ENCODE measurements at regions not wholly inside any gene's neighbourhood (a gene's known extent, or its start where the extent isn't known, plus 50 kb on each side); places are given as distances from the start of the nearest gene placed in this dataset.

- H3K4me1 ChIP-seq, result no peaks in the 10 kb centered on the region
- TF ChIP-seq POLR2A (IDR thresholded peaks at IDR 0.05) (no peak), POLR2AphosphoS5 (IDR thresholded peaks at IDR 0.05) (no peak), EP300 (IDR thresholded peaks at IDR 0.05) (no peak)
- TF ChIP-seq, protein P1, sequence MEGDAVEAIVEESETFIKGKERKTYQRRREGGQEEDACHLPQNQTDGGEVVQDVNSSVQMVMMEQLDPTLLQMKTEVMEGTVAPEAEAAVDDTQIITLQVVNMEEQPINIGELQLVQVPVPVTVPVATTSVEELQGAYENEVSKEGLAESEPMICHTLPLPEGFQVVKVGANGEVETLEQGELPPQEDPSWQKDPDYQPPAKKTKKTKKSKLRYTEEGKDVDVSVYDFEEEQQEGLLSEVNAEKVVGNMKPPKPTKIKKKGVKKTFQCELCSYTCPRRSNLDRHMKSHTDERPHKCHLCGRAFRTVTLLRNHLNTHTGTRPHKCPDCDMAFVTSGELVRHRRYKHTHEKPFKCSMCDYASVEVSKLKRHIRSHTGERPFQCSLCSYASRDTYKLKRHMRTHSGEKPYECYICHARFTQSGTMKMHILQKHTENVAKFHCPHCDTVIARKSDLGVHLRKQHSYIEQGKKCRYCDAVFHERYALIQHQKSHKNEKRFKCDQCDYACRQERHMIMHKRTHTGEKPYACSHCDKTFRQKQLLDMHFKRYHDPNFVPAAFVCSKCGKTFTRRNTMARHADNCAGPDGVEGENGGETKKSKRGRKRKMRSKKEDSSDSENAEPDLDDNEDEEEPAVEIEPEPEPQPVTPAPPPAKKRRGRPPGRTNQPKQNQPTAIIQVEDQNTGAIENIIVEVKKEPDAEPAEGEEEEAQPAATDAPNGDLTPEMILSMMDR (IDR thresholded peaks at IDR 0.05), result no peak
- intact Hi-C loops (cut with DNase I; ENCODE audit: low total_unique reads), result no loop called here
- no peaks in the 10 kb centered on the region for H3K36me3 ChIP-seq
- 92 to 96% (median 93%) methylated on average over 8 of the region's 8 CpGs for WGBS, 5 donors
- peaks cover 0 to 4% (median 0%) of the 10 kb centered on the region in 4 donors for H3K9me3 ChIP-seq
- no peaks in the 10 kb centered on the region for H3K27me3 ChIP-seq
- no peak for DNase-seq
- no peak overlapping the region for H3K4me3 ChIP-seq
- no peak overlapping the region for H3K27ac ChIP-seq
Observed at GRCh38 chr2:9078405-9078804, 74.9 kb upstream of the MBOAT2 start.

GRCh38 chr2:9077691-9078090 lies 74.2 kb upstream of the MBOAT2 start:
- Histone ChIP-seq H3K27ac (no peak overlapping the region), H3K4me1 (no peaks in the 10 kb centered on the region), H3K36me3 (no peaks in the 10 kb centered on the region), H3K9me3 (peaks cover 0 to 4% (median 0%) of the 10 kb centered on the region in 4 donors), H3K27me3 (no peaks in the 10 kb centered on the region), H3K4me3 (no peak overlapping the region)
- no peak for TF ChIP-seq POLR2A (IDR thresholded peaks at IDR 0.05)
- TF ChIP-seq, protein P1 (IDR thresholded peaks at IDR 0.05), result no peak
- TF ChIP-seq EP300 (IDR thresholded peaks at IDR 0.05), result no peak
- no peak for TF ChIP-seq POLR2AphosphoS5 (IDR thresholded peaks at IDR 0.05)
- intact Hi-C loops (cut with DNase I; ENCODE audit: low total_unique reads), result no loop called here
- no peak for DNase-seq
- WGBS, 5 donors, result 78 to 87% (median 84%) methylated on average over 2 of the region's 2 CpGs

DNA sequence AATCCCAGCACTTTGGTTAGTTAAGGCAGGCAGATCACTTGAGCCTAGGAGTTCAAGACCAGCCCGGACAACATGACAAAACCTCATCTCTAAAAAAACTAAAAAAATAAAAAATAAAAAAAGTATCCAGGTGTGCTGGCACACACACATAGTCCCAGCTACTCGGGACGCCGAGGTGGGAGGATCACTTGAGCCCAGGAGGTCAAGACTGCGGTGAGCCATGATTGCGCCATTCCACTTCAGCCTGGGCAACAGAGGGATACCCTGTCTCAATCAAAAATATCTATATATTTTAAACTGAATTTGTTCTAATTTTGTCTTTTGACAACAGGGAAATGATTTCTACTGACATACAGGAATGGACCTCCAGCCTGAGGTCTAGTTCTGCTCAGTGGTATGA lies 73.3 kb upstream of the MBOAT2 start:
- intact Hi-C loops (cut with DNase I; ENCODE audit: low total_unique reads), result no loop called here
- DNase-seq, result no peak
- TF ChIP-seq POLR2A (IDR thresholded peaks at IDR 0.05) (no peak), POLR2AphosphoS5 (IDR thresholded peaks at IDR 0.05) (no peak), EP300 (IDR thresholded peaks at IDR 0.05) (no peak)
- TF ChIP-seq, protein P1 (IDR thresholded peaks at IDR 0.05), result no peak
- Histone ChIP-seq H3K9me3 (peaks cover 0 to 4% (median 0%) of the 10 kb centered on the region in 4 donors), H3K4me1 (no peaks in the 10 kb centered on the region), H3K4me3 (no peak overlapping the region), H3K36me3 (no peaks in the 10 kb centered on the region), H3K27ac (no peak overlapping the region), H3K27me3 (no peaks in the 10 kb centered on the region)
- 93 to 96% (median 95%) methylated on average over 6 of the region's 6 CpGs for WGBS, 5 donors

DNA sequence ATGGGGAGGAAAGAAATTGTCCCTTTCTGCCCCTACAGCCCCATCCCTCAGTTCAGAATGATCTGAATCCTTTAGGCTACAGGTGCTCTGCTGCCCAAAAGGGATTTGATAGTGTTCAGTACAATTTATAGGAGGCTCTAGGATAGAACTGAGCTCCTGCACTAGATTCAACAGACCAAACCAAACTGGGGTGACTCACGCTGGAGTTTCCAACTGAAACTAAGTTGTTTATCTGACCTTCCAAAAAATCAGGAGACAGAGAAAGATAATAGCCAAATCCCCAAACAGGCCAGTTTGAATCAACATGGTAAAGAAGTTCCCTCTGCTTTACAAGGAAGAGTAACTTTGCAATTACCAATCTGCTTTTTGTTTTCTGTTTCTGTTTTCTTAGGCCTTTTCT lies 72.7 kb upstream of the MBOAT2 start:
- DNase-seq, result no peak
- Histone ChIP-seq H3K27me3 (no peaks in the 10 kb centered on the region), H3K4me1 (no peaks in the 10 kb centered on the region), H3K9me3 (no peaks in the 10 kb centered on the region), H3K27ac (no peak overlapping the region), H3K36me3 (no peaks in the 10 kb centered on the region), H3K4me3 (no peak overlapping the region)
- 48 to 81% (median 72%) methylated on average over 1 of the region's 1 CpG for WGBS, 5 donors
- TF ChIP-seq POLR2AphosphoS5 (IDR thresholded peaks at IDR 0.05) (no peak), EP300 (IDR thresholded peaks at IDR 0.05) (no peak), POLR2A (IDR thresholded peaks at IDR 0.05) (no peak)
- TF ChIP-seq, protein P1 (IDR thresholded peaks at IDR 0.05), result no peak
- intact Hi-C loops (cut with DNase I; ENCODE audit: low total_unique reads), result no loop called here

Measured in stomach (tissue), 8 donors.